Activated T-cell treated with anti-CD3 and anti-CD28 coated beads for 48 hours (primary cell): ENCODE measurements at regions not wholly inside any gene's neighbourhood (a gene's known extent, or its start where the extent isn't known, plus 50 kb on each side); places are given as distances from the start of the nearest gene placed in this dataset.

Experiments
- DNase-seq: peaks from one replicate; pipeline ENCODE4 v3.0.0-alpha.2; 2020; ENCODE audit warnings: low read depth

DNA sequence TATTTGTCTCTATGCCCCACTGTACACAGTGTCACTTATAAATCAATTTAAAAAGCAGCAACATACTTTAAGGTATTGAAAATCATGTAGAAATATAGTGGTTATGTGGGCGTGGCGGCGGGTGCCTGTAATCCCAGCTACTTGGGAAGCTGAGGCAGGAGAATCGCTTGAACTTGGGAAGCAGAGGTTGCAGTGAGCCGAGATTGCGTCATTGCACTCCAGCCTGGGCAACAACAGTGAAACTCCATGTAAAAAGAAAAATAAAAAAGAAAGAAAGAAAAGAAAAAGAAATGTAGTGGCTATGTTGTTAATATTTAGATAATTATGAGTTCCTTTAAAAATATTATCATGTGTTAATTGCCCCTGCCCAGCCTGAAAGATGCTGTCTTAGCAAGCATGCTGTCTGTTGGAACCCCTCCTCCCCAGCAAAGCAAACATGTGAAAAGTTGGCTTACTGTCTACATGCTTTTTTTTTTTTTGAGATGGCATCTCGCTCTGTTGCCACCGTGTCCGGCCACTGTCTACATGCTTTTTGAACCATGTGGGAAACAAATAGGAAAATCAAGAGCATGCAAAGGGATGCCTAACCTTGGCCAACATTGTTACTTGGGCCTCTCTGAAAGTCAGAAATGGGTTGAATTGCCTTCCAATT lies 151.4 kb upstream of the TSHZ2 start:
- no peak for DNase-seq

DNA sequence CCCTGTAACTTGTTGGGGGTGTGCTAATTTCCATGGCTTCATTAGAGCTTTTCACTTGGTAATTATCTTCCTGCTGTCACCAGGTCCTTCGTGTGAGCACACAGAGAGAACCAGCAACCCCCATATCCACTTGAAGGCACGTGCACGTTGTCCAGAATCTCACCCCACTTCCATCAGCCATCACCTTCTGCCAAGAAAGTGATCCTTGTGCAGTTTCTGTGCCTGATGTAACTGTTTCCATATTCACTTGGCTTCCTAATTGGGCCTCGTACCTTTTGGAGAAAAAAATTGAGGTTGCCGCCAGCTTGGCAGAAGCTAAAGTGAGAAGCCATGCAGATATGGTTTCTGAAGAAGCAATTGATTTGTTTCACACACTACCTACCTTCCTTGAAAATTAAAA lies 153.7 kb upstream of the TSHZ2 start:
- DNase-seq, result no peak

- no peak for DNase-seq
Measured at GRCh38 chr20:52817981-52818380, 154.2 kb upstream of the TSHZ2 start.

DNA sequence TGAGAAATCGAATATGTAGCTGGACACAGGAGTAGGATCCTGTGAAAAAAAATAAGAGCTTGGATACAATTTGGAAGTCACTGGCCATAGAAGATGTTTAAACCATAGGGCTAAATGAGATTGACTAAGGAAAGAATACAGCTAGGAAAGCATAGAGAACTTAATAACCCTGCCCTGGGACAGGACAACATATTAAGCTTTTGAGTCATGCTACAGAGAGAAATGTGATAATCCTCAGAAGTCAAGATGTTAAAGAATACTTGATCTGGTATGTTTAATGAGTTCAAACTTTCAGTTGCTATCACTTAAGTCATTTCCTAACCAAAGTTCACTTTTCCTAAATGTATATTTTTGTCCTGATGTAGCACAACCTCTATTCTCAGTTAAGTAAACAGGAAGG lies 154.6 kb upstream of the TSHZ2 start:
- DNase-seq, result no peak

DNA sequence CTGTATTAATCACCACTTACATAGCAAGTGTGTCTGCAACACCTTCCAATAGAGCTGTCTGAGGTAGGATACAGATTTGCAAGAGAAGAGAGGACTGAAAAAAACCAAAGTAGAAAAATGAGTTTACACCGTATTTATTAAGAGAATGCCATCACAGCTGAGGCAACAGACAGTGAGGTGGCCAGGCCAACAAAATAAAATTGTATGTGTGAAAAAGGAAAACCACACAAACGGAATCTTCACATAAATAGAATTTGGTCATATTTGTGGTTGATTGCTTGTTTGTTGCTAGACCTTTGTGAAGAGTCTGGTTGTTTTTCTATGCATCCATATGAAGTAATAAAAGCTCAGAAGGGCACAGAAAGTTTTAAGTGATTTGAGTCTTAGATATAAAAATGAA lies 157.8 kb upstream of the TSHZ2 start:
- DNase-seq, result no peak

DNA sequence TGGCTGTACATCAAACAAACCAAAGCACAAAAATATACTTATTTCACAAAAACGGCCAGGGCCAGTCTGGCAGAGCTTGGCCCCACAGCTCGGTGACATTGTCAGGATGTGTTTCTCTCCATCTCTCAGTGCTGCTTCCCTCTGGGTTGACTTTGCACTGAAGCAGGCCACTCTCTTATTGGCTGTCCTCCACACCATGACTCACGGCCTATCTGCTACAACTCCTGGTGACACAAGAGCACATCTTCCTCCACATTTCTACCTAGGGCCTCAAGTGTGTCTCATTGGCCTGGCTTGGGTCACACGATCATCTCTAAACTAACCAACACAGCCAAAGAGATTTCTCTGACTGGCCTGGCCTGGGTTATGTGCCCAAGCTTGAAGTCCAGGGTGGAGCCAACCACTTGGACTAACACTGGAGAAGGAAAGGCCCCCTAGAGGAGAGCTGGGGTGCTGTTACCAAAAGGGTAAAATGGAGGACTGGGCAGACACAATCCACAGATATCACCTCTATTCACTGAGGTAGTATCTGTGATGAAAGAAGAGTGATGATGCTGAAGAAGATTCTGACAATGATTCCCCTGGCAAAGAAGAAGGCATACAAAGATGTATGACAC lies 159.8 kb upstream of the TSHZ2 start:
- DNase-seq, result no peak

- DNase-seq, result no peak
Measured at GRCh38 chr20:52809003-52809402, 163.2 kb upstream of the TSHZ2 start.

DNA sequence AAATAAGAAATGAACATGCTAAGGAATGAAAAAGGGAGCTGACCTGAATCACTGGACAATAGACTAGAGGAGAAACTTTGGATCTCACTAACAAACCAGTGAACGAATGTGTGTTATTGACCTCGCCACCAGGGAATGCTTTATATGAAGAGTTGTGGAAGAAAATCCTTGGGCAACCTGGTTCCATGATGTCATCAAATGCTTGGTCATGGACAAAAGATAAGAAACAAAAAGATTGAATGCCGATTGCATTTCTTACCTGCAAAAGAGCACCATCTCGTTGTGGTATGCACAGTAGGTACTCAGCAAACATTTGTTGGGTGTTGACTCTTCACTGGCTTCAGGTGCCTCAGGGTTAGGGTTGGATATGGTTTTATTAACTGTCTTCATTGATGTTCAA lies 165.2 kb upstream of the TSHZ2 start:
- DNase-seq, result no peak

GRCh38 chr20:52805843-52806242 lies 166.3 kb upstream of the TSHZ2 start:
- no peak for DNase-seq

DNA sequence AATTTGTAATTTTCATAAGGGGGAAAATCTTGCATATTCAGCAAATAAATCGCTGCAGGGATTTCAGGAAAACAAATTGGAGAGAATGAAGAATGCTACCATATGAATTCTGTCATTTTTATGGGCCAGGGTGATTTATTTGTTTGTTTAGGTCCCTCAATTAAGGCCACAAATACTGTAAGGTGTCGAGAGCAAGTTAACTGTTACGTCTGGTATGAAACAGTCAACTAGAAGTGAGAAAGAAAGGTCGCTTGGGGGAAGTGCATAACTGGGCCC lies 166.9 kb upstream of the TSHZ2 start:
- no peak for DNase-seq

- DNase-seq, result no peak
Measured at GRCh38 chr20:52804497-52805295, 167.5 kb upstream of the TSHZ2 start.

DNA sequence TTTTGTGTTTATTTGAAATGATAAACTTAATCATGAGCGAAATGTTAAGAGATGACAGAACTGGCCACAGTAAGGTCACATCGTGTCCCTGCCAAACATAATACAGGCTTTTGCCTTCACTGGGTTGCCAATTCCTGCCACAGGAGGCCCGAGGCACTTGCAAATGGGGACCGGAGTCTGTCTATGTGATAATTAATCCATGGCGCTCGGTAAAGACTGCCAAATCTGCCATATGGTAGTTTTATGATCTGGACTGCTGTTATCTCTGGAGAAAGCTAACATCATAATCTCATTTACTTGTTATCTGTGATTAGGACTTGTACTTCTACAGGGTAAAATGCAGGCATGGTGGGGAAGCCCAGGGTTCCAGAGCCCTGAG lies 170.5 kb upstream of the TSHZ2 start:
- DNase-seq, result no peak

GRCh38 chr20:52800734-52801627 lies 171.2 kb upstream of the TSHZ2 start:
- no peak for DNase-seq

- no peak for DNase-seq
Measured at GRCh38 chr20:52799130-52799529, 173.0 kb upstream of the TSHZ2 start.

GRCh38 chr20:52798124-52798523 lies 174.0 kb upstream of the TSHZ2 start:
- no peak for DNase-seq

DNA sequence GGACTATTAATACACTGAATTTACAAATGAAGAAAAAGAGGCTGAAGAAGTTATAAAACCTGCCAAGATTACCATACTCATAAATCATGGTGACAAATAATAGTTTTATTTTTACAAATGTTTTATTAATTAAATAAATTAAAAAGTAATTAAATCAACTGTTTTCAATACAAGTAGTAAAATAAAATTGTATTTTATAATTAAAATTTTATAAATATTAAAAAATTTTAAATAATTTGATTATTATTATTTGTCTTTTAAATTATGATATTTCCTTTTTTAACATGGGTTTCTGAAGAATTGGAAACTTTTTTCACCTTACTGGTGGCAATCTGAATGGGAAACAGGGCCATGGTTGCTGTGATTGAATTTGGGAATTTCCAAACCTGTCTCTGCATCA lies 177.3 kb upstream of the TSHZ2 start:
- no peak for DNase-seq

- no peak for DNase-seq
Measured at GRCh38 chr20:52793339-52793963, 178.7 kb upstream of the TSHZ2 start.

DNA sequence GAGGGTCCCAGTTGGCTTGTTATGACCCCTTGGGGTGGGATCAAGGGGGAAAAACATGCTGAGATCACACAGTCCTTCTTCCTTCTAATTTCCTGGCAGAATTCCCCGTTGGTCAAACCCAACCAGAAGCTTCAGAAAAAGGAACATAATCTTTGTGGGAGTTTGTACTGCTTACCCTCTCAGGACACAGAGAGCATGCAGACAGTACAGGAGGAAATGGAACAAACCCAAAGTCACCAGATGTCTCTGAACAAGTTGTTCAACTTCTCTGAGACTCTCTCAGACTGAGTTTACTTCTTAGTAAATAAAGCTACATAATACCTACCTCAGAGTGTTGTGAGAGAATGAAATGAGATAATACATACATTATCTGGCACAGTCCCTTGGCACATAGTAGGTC lies 181.1 kb upstream of the TSHZ2 start:
- DNase-seq, result no peak

DNA sequence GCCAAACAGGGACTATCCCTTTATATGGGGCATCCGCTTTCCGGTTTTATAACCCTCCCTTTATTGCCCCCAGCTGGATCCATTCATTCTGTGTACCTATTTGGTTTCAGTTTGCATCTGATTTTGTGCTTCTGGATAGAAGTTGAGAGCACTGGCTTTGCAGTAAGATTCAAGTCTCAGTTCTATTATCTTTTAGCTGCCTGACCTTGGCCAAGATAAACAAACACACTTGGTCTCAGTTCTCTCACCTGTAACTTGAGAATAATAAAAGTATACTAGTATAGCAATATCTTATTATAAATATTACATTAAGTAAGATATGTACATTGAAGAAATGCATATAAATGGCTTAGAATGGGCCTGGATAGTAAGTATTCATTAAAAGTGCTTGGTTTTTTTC lies 182.4 kb upstream of the TSHZ2 start:
- no peak for DNase-seq

DNA sequence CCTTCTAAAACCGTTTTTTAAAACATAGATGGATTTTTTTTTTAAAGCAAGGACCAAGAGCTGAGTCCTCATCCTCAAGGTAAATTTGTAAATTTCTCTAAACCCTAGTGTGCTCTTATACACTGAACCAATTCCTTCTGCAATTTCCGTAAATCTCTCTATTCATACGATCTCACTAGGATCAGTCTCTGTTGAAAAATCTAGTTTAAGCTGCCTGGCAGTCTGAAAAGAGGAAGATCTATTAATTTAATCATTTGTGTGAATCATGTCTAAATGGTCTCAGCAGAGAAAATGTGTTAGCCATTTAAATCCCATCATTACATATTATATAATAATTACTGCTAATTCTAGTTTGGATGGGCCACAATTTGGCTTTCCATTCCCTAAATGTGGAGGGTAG lies 184.2 kb upstream of the TSHZ2 start:
- no peak for DNase-seq

- no peak for DNase-seq
Measured at GRCh38 chr20:52787216-52787615, 184.9 kb upstream of the TSHZ2 start.

DNA sequence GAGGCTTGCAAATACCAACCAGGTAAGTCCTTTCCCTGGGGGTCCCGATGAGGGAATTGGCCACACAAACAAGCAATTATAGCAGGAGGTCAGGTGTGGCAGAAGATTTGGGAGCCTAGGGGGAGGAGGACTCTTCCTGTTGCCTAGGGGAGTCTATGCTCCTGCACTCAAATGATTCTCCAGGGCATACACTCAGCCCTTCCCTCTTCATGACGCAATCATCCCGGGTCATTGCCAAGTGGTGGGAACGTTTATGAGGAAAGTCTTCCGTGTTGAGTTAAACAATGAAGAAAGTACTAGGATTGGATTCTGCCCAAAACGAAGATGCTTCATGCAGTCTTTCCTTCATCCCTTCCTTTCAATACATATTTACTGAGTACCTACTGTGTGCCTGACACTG lies 186.5 kb upstream of the TSHZ2 start:
- DNase-seq, result no peak
